ENCODE measurements at regions not wholly inside any gene's neighbourhood (a gene's known extent, or its start where the extent isn't known, plus 50 kb on each side); places are given as distances from the start of the nearest gene placed in this dataset.

DNA sequence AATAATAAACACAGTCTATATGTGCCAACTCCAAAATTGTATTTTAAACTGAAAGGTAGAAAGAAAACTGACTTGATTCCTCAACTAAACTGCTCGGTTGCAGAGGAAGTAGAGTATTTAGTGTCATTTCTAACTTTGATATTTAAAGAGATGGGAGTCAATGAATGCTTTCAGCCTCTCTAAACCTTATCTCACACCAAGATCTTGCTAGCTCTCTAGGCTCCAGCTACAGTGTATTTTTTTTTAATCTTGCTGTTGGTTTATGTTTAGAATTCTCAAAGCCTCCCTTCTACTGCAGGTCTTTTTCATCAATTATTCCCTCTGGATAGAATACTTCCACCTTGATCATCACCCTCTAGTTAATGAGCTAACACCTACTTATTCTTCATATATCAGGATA is 419.4 kb upstream of the ZNF462 start:
- TF ChIP-seq, protein P1, sequence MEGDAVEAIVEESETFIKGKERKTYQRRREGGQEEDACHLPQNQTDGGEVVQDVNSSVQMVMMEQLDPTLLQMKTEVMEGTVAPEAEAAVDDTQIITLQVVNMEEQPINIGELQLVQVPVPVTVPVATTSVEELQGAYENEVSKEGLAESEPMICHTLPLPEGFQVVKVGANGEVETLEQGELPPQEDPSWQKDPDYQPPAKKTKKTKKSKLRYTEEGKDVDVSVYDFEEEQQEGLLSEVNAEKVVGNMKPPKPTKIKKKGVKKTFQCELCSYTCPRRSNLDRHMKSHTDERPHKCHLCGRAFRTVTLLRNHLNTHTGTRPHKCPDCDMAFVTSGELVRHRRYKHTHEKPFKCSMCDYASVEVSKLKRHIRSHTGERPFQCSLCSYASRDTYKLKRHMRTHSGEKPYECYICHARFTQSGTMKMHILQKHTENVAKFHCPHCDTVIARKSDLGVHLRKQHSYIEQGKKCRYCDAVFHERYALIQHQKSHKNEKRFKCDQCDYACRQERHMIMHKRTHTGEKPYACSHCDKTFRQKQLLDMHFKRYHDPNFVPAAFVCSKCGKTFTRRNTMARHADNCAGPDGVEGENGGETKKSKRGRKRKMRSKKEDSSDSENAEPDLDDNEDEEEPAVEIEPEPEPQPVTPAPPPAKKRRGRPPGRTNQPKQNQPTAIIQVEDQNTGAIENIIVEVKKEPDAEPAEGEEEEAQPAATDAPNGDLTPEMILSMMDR (IDR thresholded peaks at IDR 0.05; ENCODE audit: poor library complexity, severe bottlenecking), result no peak
- TF ChIP-seq SMC3 (conservative IDR thresholded peaks at IDR 0.05; ENCODE audit: poor library complexity), result no peak
- TF ChIP-seq POLR2AphosphoS5 (IDR thresholded peaks at IDR 0.05), result no peak
- TF ChIP-seq EZH2 (IDR thresholded peaks at IDR 0.05; ENCODE audit: borderline replicate concordance, insufficient read depth, low read length, poor library complexity, severe bottlenecking), result no peak
- no peak for TF ChIP-seq MXI1 (conservative IDR thresholded peaks at IDR 0.05; ENCODE audit: poor library complexity, severe bottlenecking)
- no peak for TF ChIP-seq EP300 (conservative IDR thresholded peaks at IDR 0.05; ENCODE audit: poor library complexity, severe bottlenecking)

Data from neural cell (in vitro differentiated cells).